Upper lobe of left lung (tissue), 4 donors: ENCODE measurements at regions not wholly inside any gene's neighbourhood (a gene's known extent, or its start where the extent isn't known, plus 50 kb on each side); places are given as distances from the start of the nearest gene placed in this dataset.

Experiments
- EP300 ChIP-seq, 4 donors: sonication (generic); formaldehyde crosslinking; IDR thresholded peaks; one replicate each; pipeline ENCODE4 v1.5.1; 2017; ENCODE audit warnings: antibody characterized with exemption in 4 of 4, control low read depth in 2 of 4
- POLR2A ChIP-seq, 4 donors: fragments of 450-650 bp; IDR thresholded peaks; one replicate each; pipeline ENCODE4 v1.5.1; 2016 to 2017; ENCODE audit warnings: antibody characterized with exemption in 4 of 4, mild to moderate bottlenecking in 2 of 4
- POLR2AphosphoS5 ChIP-seq, 2 donors: sonication (generic); formaldehyde crosslinking; IDR thresholded peaks; one replicate each; pipeline ENCODE4 v1.5.1; 2017; ENCODE audit warnings: antibody characterized with exemption in 2 of 2
- TF ChIP-seq, protein P1 (sequence below), 6 experiments: fragments of 450-650 bp in 4 of 6; fragments of 200-600 bp in 2 of 6; sonication (generic) in 2 of 6; IDR thresholded peaks; one replicate each; pipeline ENCODE4 v1.5.1; 2016 to 2019; ENCODE audit warnings: antibody characterized with exemption in 6 of 6

DNA sequence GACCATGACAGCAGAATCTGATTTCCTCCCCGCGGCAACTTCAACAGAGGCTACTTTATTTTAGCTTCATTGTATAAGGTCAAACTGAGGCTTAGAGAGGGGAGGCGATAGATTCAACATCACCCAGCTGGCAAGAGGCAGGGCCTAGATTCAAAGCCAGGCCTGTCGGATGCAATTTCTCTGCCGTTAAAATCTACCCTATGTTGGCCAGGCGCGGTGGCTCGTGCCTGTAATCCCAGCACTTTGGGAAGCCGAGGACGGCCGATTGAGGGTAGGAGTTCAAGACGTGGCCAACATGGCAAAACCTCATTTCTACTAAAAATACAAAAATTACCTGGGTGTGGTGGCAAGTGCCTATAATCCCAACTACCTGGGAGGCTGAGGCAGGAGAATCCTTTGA, 182.2 kb downstream of the BCOR start:
- TF ChIP-seq, protein P1, sequence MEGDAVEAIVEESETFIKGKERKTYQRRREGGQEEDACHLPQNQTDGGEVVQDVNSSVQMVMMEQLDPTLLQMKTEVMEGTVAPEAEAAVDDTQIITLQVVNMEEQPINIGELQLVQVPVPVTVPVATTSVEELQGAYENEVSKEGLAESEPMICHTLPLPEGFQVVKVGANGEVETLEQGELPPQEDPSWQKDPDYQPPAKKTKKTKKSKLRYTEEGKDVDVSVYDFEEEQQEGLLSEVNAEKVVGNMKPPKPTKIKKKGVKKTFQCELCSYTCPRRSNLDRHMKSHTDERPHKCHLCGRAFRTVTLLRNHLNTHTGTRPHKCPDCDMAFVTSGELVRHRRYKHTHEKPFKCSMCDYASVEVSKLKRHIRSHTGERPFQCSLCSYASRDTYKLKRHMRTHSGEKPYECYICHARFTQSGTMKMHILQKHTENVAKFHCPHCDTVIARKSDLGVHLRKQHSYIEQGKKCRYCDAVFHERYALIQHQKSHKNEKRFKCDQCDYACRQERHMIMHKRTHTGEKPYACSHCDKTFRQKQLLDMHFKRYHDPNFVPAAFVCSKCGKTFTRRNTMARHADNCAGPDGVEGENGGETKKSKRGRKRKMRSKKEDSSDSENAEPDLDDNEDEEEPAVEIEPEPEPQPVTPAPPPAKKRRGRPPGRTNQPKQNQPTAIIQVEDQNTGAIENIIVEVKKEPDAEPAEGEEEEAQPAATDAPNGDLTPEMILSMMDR (IDR thresholded peaks at IDR 0.05): no peak
- TF ChIP-seq POLR2A (IDR thresholded peaks at IDR 0.05) (no peak), EP300 (IDR thresholded peaks at IDR 0.05) (no peak), POLR2AphosphoS5 (IDR thresholded peaks at IDR 0.05) (no peak)
